IgD-negative memory B cell (primary cell): ENCODE measurements at regions not wholly inside any gene's neighbourhood (a gene's known extent, or its start where the extent isn't known, plus 50 kb on each side); places are given as distances from the start of the nearest gene placed in this dataset.

Source experiments
- H3K27ac Mint-ChIP-seq, 3 donors: one replicate each; pipeline ENCODE4 v1.8.0; 2020 to 2022; ENCODE audit warnings: mild to moderate bottlenecking in 3 of 3, mixed read lengths in 3 of 3, moderate library complexity in 1 of 3
- H3K27me3 Mint-ChIP-seq: one replicate; pipeline ENCODE4 v1.8.0; 2021; ENCODE audit warnings: mixed read lengths
- H3K36me3 Mint-ChIP-seq: one replicate; pipeline ENCODE4 v1.8.0; 2020; ENCODE audit warnings: mild to moderate bottlenecking, mixed read lengths
- H3K4me1 Mint-ChIP-seq, 3 donors: one replicate each; pipeline ENCODE4 v1.8.0; 2020 to 2022; ENCODE audit warnings: mixed read lengths in 3 of 3, mild to moderate bottlenecking in 1 of 3
- H3K4me3 Mint-ChIP-seq, 4 donors: one replicate each; pipeline ENCODE4 v1.8.0; 2020 to 2022; ENCODE audit warnings: mild to moderate bottlenecking in 4 of 4, mixed read lengths in 4 of 4, moderate library complexity in 3 of 4
- H3K9me3 Mint-ChIP-seq, 3 donors: one replicate each; pipeline ENCODE4 v1.8.0; 2020 to 2021; ENCODE audit warnings: mixed read lengths in 3 of 3, mild to moderate bottlenecking in 1 of 3

DNA sequence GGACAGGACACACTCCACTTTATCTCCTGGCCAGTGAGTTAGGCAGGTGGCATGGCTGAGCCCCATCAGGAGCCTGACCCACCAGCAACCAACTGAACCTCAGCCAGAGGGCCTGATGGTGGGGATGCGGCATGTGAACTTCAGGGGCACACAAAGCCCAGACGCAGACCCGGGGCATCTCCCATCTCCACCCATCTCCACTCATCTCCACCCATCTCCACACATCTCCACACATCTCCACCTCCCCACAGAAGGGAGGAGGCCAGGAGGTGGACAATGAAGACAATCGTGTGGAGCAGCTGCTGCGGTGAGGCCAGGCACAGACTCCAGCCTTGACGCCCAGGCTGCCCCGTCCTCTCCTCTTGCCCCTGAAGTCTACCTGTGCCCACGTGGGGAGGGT is 340.8 kb downstream of the CTTN start:
- no peak overlapping the region for H3K4me3 Mint-ChIP-seq
- H3K27me3 Mint-ChIP-seq: peaks cover 16% of the 10 kb centered on the region
- H3K4me1 Mint-ChIP-seq: peaks cover 0 to 2% (median 0%) of the 10 kb centered on the region in 3 donors
- peaks cover 0 to 1% (median 0%) of the 10 kb centered on the region in 3 donors for H3K9me3 Mint-ChIP-seq
- H3K27ac Mint-ChIP-seq: no peak overlapping the region
- no peaks in the 10 kb centered on the region for H3K36me3 Mint-ChIP-seq

DNA sequence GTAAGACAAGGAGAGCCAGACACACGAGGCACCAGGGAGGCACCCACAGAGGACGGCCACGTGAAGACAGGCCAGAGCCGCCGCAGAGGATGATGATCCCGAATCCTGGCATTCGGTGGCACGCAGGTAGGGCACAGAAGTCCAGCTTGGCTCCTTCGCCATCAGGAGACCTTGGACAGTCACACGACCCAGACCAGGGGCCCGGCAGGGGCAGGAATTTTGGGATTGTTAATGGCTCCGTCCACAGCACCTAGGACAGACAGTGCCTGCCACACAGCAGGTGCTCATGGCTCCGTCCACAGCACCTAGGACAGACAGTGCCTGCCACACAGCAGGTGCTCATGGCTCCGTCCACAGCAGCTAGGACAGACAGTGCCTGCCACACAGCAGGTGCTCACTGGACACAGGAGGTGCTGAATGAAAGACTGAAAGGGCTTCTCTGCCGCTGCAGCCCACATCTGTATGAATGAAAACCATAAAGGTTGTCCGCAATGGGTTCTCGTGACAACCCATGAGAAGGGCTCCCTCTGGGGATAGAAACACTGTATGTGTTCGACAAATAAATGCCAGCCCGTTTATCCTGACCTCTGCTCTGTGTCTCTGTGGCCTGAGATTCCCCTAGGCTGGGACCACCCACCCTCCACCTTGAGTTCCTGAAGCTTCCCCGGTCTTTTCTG is 341.6 kb downstream of the CTTN start:
- no peak overlapping the region for H3K27ac Mint-ChIP-seq
- peaks cover 14% of the 10 kb centered on the region for H3K27me3 Mint-ChIP-seq
- no peaks in the 10 kb centered on the region for H3K36me3 Mint-ChIP-seq
- no peak overlapping the region for H3K4me3 Mint-ChIP-seq
- peaks cover 0 to 2% (median 0%) of the 10 kb centered on the region in 3 donors for H3K4me1 Mint-ChIP-seq
- peaks cover 0 to 1% (median 0%) of the 10 kb centered on the region in 3 donors for H3K9me3 Mint-ChIP-seq

DNA sequence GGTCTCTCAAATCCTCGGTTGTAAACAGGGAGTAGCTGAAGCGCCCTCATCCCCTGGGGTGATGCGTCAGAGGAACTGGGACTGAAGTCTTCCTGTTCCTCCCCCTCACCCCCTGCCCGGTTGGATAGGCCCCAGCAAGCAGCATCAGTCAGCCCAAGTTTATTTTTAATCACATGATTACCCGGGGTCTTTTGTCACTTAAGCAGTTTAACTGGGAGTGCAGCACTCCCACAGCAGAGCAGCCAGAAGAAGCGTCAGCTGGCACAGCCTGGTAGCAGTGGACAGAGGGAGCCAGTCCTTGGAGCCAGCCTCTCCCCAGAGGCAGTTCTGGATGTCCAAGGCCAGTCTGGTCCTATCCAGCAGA is 342.1 kb downstream of the CTTN start:
- Mint-ChIP-seq H3K36me3 (no peaks in the 10 kb centered on the region), H3K4me1 (peaks cover 0 to 2% (median 0%) of the 10 kb centered on the region in 3 donors), H3K9me3 (peaks cover 0 to 1% (median 0%) of the 10 kb centered on the region in 3 donors), H3K4me3 (no peak overlapping the region), H3K27ac (no peak overlapping the region), H3K27me3 (peaks cover 14% of the 10 kb centered on the region)

DNA sequence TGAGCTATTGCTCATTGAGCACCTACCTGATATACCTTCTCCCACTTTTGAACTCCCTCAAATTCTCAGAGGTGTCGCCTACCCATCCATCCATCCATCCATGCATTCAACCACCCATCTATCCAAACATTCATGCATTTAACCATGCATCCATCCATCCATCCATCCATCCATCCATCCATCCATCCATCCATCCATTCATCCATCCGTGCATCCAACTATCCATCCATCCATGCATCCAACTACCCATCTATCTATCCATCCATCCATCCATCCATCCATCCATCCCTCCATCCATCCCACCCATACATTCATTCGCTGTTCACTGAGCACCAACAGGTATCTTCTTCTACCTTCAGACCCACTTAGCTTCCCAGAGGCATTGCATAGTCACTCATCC is 342.8 kb downstream of the CTTN start:
- Mint-ChIP-seq H3K4me1 (peaks cover 0 to 2% (median 0%) of the 10 kb centered on the region in 3 donors), H3K4me3 (no peak overlapping the region), H3K36me3 (no peaks in the 10 kb centered on the region), H3K9me3 (peaks cover 0 to 1% (median 0%) of the 10 kb centered on the region in 3 donors), H3K27ac (no peak overlapping the region), H3K27me3 (peaks cover 13% of the 10 kb centered on the region)

DNA sequence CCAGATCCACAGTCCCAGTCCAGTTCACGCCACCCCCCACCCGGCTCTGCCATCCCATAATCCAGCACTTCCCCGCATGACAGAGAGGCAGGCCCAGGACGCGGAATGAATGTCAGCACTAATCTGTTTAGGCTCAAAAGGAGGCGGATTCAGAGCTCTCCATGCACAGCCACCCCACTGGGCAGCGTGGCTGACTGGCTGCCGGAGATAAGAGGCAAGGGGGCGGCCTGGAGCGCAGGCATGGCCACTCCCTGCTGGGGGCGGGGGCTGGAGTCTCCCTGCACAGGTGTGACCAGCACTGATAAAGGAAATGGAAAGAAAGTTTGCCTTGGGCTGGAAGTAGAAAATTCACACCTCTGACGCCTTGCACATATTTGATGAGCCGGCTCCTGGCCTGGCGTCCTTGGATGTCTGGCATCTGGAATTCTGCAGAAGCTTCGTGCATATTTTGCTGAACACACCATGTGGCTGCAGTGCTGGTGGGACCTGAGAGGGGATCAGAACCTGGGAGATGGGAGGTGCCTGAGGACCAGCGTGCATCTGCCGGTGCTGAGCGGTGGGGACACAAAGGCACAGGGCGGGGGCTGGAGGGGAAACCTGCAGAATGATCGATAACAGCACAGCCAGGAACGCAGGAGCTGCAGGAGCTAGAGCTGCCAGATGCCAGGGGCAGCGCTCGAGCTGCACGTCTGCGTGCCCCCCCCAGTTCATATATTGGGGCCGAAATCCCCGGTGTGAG is 344.4 kb downstream of the CTTN start:
- Mint-ChIP-seq H3K4me3 (no peak overlapping the region), H3K36me3 (no peaks in the 10 kb centered on the region), H3K27ac (no peak overlapping the region), H3K4me1 (peaks cover 0 to 2% (median 0%) of the 10 kb centered on the region in 3 donors), H3K27me3 (peaks cover 16% of the 10 kb centered on the region), H3K9me3 (peaks cover 0 to 1% (median 0%) of the 10 kb centered on the region in 3 donors)

DNA sequence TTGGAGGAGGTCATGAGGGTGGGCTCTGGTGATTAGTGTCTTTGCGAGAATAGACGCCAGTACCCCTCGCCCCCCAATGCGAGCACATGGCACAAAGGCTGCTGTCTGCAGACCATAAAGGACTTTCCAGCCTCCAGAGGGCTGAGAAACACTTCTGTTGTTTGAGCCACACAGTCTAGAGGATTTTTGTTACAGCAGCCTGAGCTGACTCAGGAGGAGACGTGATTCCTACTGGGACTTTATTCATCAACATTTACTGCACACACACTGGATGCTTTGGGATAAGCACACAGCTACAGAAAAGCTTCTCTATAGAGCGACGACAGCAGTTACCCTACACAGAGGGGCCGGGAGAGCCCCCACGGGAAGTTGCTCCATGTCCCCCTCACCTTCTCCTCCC is 345.0 kb downstream of the CTTN start:
- peaks cover 16% of the 10 kb centered on the region for H3K27me3 Mint-ChIP-seq
- no peak overlapping the region for H3K27ac Mint-ChIP-seq
- no peaks in the 10 kb centered on the region for H3K36me3 Mint-ChIP-seq
- peaks cover 0 to 1% (median 0%) of the 10 kb centered on the region in 3 donors for H3K9me3 Mint-ChIP-seq
- peaks cover 0 to 2% (median 0%) of the 10 kb centered on the region in 3 donors for H3K4me1 Mint-ChIP-seq
- no peak overlapping the region for H3K4me3 Mint-ChIP-seq

DNA sequence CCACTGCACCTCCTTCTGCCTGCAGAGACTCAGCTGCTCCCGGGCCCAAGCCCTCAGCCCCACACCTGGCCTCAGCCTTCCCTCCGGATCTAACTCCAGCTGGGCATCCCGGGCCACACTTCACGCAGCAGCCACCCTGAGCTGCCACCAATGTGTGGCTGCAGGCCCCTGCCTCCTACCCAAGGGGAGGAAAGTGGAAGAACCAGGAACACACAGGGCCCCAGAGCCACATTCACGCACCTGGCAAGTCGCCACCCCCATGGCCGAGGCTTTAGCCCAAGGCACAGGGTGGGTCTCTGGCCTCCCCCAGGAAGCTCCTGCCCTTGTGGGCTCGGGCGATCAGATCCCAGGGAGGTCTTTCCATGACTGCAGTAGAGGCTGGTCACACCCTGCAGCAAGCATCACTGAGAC is 345.6 kb downstream of the CTTN start:
- peaks cover 0 to 5% (median 2%) of the 10 kb centered on the region in 3 donors for H3K9me3 Mint-ChIP-seq
- H3K4me1 Mint-ChIP-seq: peaks cover 0 to 2% (median 0%) of the 10 kb centered on the region in 3 donors
- H3K36me3 Mint-ChIP-seq: no peaks in the 10 kb centered on the region
- H3K27ac Mint-ChIP-seq: no peak overlapping the region
- no peak overlapping the region for H3K4me3 Mint-ChIP-seq
- H3K27me3 Mint-ChIP-seq: peaks cover 17% of the 10 kb centered on the region

DNA sequence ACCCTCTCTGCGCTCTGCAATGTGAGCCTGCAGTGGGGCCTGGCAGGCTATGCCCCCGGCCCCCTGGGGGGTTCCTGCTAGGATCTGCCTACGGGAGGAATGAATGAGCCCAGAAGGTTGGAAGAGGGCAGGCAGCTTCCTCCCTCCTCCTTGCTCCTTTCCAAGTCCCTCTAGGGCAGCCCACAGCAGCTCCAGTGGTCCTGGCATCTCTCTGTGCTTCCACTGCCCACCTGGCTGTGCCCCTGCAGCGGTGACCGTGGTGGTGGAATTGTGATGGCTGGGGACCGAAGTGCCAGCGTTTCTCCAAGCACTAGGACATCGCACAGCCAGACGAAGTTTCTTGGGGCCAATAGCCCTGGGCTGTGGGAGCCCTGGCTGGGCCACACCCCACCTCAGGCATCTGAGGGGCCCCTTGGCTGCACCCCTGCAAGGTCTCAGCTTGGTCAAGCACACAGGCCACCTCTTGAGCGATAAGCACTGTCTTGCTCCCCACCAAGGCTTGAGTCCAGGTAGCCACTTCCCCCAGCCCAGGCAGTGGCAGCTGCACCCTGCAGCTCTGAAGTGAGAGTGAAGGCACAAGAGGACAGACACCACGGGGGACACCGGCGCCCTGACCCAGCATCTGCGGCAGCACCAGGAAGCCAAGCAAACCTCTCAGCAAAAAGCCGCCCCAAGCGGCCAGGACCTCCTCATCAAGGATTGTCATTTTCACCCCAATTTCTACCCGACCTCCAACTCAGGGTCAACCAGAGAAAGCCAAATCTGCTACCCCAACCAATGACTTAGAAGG is 346.3 kb downstream of the CTTN start:
- Mint-ChIP-seq H3K9me3 (peaks cover 0 to 5% (median 4%) of the 10 kb centered on the region in 3 donors), H3K27ac (no peak overlapping the region), H3K27me3 (peaks cover 17% of the 10 kb centered on the region), H3K4me1 (no peaks in the 10 kb centered on the region), H3K36me3 (no peaks in the 10 kb centered on the region), H3K4me3 (no peak overlapping the region)

DNA sequence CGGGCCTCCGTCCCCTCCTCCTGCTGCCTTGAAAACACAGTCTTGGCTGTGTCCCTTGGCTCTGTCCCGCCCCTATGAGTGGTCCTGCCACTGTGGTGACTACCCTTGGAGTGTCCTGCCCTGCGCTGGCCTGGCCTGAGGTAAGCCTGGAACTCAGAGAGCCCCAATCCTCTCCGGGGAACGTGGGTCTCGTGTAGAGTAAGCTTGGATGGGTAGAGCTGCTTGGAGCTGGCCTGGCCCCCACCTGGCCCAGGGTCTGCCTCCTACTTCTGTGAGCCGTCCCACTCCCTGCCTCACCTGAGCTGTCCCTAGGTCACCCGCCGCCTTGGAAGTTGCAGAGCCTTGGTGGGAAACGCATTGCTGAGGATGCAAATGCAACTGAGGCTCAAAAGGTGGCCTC is 347.1 kb downstream of the CTTN start:
- H3K9me3 Mint-ChIP-seq: peaks cover 1 to 6% (median 5%) of the 10 kb centered on the region in 3 donors
- peaks cover 15% of the 10 kb centered on the region for H3K27me3 Mint-ChIP-seq
- no peaks in the 10 kb centered on the region for H3K4me1 Mint-ChIP-seq
- no peak overlapping the region for H3K4me3 Mint-ChIP-seq
- no peaks in the 10 kb centered on the region for H3K36me3 Mint-ChIP-seq
- no peak overlapping the region for H3K27ac Mint-ChIP-seq

DNA sequence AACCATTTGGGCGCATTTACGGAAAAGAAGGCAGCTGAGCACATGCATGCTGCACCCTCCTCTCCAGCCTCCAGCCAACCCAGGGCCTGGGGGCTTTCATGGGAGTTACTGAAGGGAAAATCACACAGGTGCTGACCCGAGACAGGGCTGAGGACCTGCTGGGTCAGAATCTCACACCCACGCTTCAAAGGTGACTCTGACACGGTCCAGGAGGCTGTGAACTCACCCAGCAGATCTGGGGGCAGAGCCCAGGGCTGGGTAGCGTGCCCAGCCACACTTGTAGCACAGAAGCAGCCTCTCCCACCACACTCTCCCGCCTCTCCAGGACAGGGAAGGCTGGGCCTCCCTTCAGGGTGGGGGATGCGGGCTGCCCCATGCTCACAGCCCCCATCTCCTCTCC is 347.6 kb downstream of the CTTN start:
- Mint-ChIP-seq H3K27ac (no peak overlapping the region), H3K27me3 (peaks cover 13% of the 10 kb centered on the region), H3K4me3 (no peak overlapping the region), H3K9me3 (peaks cover 2 to 11% (median 6%) of the 10 kb centered on the region in 3 donors), H3K4me1 (no peaks in the 10 kb centered on the region), H3K36me3 (no peaks in the 10 kb centered on the region)

DNA sequence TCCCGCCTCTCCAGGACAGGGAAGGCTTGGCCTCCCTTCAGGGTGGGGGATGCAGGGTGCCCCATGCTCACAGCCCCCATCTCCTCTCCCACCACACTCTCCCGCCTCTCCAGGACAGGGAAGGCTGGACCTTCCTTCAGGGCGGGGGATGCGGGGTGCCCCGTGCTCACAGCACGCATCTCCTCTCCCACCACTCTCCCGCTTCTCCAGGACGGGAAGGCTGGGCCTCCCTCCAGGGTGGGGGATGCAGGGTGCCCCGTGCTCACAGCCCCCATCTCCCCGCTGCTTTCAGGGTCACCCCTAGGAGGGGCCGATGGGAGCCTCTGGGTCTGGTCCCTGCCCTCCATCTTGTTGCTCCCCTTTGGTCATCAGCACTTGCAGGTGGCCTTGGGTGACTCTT is 348.0 kb downstream of the CTTN start:
- Mint-ChIP-seq H3K9me3 (peaks cover 2 to 14% (median 10%) of the 10 kb centered on the region in 3 donors), H3K4me3 (no peak overlapping the region), H3K4me1 (no peaks in the 10 kb centered on the region)

DNA sequence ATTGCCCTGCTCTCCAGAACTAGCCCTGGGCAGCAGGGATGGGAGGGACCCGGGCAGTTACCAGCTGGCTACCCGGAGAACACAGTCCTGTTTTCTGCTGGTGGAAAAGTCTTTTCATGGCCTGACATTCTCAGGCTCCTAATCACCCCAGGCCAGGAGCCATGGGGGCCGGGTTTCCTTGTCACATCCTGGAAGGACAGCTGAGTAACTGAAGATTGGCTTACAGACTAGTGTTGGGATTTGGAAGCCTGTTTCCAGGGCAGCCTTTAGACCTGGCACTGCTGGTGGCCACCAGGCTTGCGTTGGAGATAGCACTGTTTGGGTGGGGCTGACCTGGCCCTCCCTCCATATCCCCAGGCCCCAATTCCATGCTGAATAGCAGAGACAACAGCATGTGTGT is 349.0 kb downstream of the CTTN start:
- Mint-ChIP-seq H3K4me1 (no peaks in the 10 kb centered on the region), H3K27ac (no peak overlapping the region), H3K9me3 (peaks cover 4 to 14% (median 12%) of the 10 kb centered on the region in 3 donors), H3K4me3 (no peak overlapping the region), H3K36me3 (no peaks in the 10 kb centered on the region), H3K27me3 (peaks cover 13% of the 10 kb centered on the region)

More for the DNA sequence above, 348.0 kb downstream of the CTTN start:
- H3K27me3 Mint-ChIP-seq: peaks cover 13% of the 10 kb centered on the region
- H3K36me3 Mint-ChIP-seq: no peaks in the 10 kb centered on the region
- H3K27ac Mint-ChIP-seq: no peak overlapping the region

DNA sequence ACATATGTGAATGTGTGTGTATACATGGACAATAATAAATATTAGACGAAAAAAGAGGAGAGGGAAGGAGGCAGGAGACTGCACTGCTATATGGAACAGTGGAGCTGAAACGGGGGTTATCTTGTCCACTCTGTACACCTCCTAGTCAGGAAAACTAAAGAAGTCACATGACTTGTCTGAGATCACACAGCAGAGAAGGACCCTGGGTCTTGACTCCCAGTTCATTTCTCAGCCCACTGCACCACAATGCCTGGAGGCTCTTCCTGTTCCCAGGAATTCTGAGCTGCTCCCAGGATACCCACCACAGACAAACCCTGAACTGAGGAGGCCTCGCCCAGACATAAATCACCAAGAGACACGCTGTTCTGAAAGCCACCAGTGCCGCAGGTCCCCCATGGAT is 349.6 kb downstream of the CTTN start:
- no peak overlapping the region for H3K4me3 Mint-ChIP-seq
- H3K27ac Mint-ChIP-seq: no peak overlapping the region
- H3K9me3 Mint-ChIP-seq: peaks cover 4 to 14% (median 12%) of the 10 kb centered on the region in 3 donors
- peaks cover 10% of the 10 kb centered on the region for H3K27me3 Mint-ChIP-seq
- H3K4me1 Mint-ChIP-seq: no peaks in the 10 kb centered on the region
- H3K36me3 Mint-ChIP-seq: no peaks in the 10 kb centered on the region

DNA sequence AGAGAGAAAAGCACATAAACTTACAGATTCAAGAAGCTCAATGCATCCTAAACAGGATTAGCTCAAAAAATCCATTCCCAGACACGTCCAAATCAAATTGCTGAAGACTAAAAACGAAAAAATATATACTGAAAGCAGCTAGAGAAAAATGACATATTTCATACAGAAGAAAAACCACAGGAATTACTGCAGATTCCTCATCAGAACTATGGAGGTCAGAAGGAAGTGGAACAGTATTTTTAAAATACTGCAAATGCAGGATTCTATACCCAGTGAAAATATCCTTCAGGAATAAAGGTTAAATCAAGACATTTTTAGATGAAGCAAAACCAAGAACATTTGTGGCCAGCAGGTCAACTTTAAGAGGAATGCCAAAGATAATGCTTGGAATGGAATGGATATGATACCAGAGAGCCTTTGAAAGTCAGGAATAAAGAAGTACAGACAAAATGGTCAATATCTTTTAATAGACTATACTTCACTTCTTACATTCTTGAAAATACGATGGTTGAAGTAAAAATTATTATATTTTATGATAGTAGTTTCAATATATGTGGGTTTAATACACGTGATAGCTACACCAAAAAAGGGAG is 352.9 kb downstream of the CTTN start:
- H3K9me3 Mint-ChIP-seq: peaks cover 4 to 14% (median 12%) of the 10 kb centered on the region in 3 donors
- H3K27me3 Mint-ChIP-seq: peaks cover 6% of the 10 kb centered on the region
- no peak overlapping the region for H3K27ac Mint-ChIP-seq
- no peak overlapping the region for H3K4me3 Mint-ChIP-seq
- H3K36me3 Mint-ChIP-seq: no peaks in the 10 kb centered on the region
- no peaks in the 10 kb centered on the region for H3K4me1 Mint-ChIP-seq
